ENCODE measurements at regions not wholly inside any gene's neighbourhood (a gene's known extent, or its start where the extent isn't known, plus 50 kb on each side); places are given as distances from the start of the nearest gene placed in this dataset.

GRCh38 chr15:39110746-39111145 is 470.1 kb upstream of the THBS1 start:
- no peaks in the 10 kb centered on the region for H3K36me3 ChIP-seq (ENCODE audit: insufficient read depth, low read length)
- no peaks in the 10 kb centered on the region for H3K9me3 ChIP-seq (ENCODE audit: low read length)
- H3K27me3 ChIP-seq (ENCODE audit: insufficient read depth, low read depth, low read length), result no peaks in the 10 kb centered on the region
- H3F3A ChIP-seq (ENCODE audit: insufficient read depth, low read length, poor library complexity, severe bottlenecking), result no peaks in the 10 kb centered on the region
- H4K20me1 ChIP-seq (ENCODE audit: insufficient read depth), result no peaks in the 10 kb centered on the region
- H3K9ac ChIP-seq (ENCODE audit: low read length), result no peak overlapping the region
- H3K79me2 ChIP-seq (replicated peaks; ENCODE audit: insufficient read depth, low read length), result no peaks in the 10 kb centered on the region
- no peaks in the 10 kb centered on the region for H3K9me2 ChIP-seq (ENCODE audit: insufficient read depth, low read length)
- H3K27ac ChIP-seq (ENCODE audit: low read length), result no peak overlapping the region
- no peak overlapping the region for H3K4me2 ChIP-seq (ENCODE audit: low read length)
- H2AFZ ChIP-seq (ENCODE audit: low read depth, low read length), result no peak overlapping the region
- H3K4me3 ChIP-seq (ENCODE audit: low read length), result no peak overlapping the region
- no peak for TF ChIP-seq MXI1 (conservative IDR thresholded peaks at IDR 0.05; ENCODE audit: poor library complexity, severe bottlenecking)
- no peak for TF ChIP-seq EZH2 (IDR thresholded peaks at IDR 0.05; ENCODE audit: borderline replicate concordance, insufficient read depth, low read length, poor library complexity, severe bottlenecking)
- TF ChIP-seq, protein P1, sequence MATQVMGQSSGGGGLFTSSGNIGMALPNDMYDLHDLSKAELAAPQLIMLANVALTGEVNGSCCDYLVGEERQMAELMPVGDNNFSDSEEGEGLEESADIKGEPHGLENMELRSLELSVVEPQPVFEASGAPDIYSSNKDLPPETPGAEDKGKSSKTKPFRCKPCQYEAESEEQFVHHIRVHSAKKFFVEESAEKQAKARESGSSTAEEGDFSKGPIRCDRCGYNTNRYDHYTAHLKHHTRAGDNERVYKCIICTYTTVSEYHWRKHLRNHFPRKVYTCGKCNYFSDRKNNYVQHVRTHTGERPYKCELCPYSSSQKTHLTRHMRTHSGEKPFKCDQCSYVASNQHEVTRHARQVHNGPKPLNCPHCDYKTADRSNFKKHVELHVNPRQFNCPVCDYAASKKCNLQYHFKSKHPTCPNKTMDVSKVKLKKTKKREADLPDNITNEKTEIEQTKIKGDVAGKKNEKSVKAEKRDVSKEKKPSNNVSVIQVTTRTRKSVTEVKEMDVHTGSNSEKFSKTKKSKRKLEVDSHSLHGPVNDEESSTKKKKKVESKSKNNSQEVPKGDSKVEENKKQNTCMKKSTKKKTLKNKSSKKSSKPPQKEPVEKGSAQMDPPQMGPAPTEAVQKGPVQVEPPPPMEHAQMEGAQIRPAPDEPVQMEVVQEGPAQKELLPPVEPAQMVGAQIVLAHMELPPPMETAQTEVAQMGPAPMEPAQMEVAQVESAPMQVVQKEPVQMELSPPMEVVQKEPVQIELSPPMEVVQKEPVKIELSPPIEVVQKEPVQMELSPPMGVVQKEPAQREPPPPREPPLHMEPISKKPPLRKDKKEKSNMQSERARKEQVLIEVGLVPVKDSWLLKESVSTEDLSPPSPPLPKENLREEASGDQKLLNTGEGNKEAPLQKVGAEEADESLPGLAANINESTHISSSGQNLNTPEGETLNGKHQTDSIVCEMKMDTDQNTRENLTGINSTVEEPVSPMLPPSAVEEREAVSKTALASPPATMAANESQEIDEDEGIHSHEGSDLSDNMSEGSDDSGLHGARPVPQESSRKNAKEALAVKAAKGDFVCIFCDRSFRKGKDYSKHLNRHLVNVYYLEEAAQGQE (IDR thresholded peaks at IDR 0.05; ENCODE audit: borderline replicate concordance), result no peak
- no peak for TF ChIP-seq SMC3 (conservative IDR thresholded peaks at IDR 0.05; ENCODE audit: poor library complexity)
- TF ChIP-seq CTCF (IDR thresholded peaks at IDR 0.05; ENCODE audit: poor library complexity, severe bottlenecking), result no peak
- TF ChIP-seq EP300 (conservative IDR thresholded peaks at IDR 0.05; ENCODE audit: poor library complexity, severe bottlenecking), result no peak
- no peak for TF ChIP-seq TAF1 (IDR thresholded peaks at IDR 0.05; ENCODE audit: low read depth)
- TF ChIP-seq POLR2AphosphoS5 (IDR thresholded peaks at IDR 0.05), result no peak
- TF ChIP-seq RAD21 (conservative IDR thresholded peaks at IDR 0.05), result no peak

DNA sequence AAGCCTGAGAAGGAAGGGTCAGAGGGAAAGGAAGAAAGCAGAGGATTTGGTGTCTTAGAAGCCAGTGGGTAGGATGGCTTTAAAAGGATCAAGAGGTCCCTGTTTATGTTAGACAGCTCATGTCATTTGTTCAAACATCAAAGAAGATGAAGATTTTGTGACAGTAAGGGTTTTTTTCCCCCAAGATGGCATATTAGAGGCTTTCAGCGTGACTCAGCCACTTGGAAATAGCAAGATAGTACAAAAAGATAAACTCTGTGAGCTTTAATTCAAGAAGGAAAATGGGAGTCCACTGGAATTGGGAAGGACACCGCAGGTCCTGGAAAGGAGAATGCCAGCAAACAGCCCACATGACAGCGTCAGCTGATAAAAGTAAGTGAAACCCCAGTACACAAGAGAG is 467.1 kb upstream of the THBS1 start:
- Histone ChIP-seq H3K9me2 (ENCODE audit: insufficient read depth, low read length) (no peaks in the 10 kb centered on the region), H3K27ac (ENCODE audit: low read length) (no peak overlapping the region), H3K4me3 (ENCODE audit: low read length) (no peak overlapping the region), H3K9ac (ENCODE audit: low read length) (no peak overlapping the region), H3K79me2 (replicated peaks; ENCODE audit: insufficient read depth, low read length) (no peaks in the 10 kb centered on the region), H3K4me2 (ENCODE audit: low read length) (no peak overlapping the region), H3K9me3 (ENCODE audit: low read length) (no peaks in the 10 kb centered on the region), H4K20me1 (ENCODE audit: insufficient read depth) (no peaks in the 10 kb centered on the region), H3F3A (ENCODE audit: insufficient read depth, low read length, poor library complexity, severe bottlenecking) (no peaks in the 10 kb centered on the region), H2AFZ (ENCODE audit: low read depth, low read length) (no peak overlapping the region), H3K27me3 (ENCODE audit: insufficient read depth, low read depth, low read length) (no peaks in the 10 kb centered on the region), H3K36me3 (ENCODE audit: insufficient read depth, low read length) (no peaks in the 10 kb centered on the region)
- TF ChIP-seq EZH2 (IDR thresholded peaks at IDR 0.05; ENCODE audit: borderline replicate concordance, insufficient read depth, low read length, poor library complexity, severe bottlenecking) (no peak), SMC3 (conservative IDR thresholded peaks at IDR 0.05; ENCODE audit: poor library complexity) (no peak), RAD21 (conservative IDR thresholded peaks at IDR 0.05) (no peak), TAF1 (IDR thresholded peaks at IDR 0.05; ENCODE audit: low read depth) (no peak), EP300 (conservative IDR thresholded peaks at IDR 0.05; ENCODE audit: poor library complexity, severe bottlenecking) (no peak)
- TF ChIP-seq, protein P1 (IDR thresholded peaks at IDR 0.05; ENCODE audit: borderline replicate concordance), result no peak
